K562 (cell line): ENCODE measurements at regions not wholly inside any gene's neighbourhood (a gene's known extent, or its start where the extent isn't known, plus 50 kb on each side); places are given as distances from the start of the nearest gene placed in this dataset.

Experiments
- EGR1 ChIP-seq: fragments of 450-650 bp; conservative IDR thresholded peaks from 2 replicates; pipeline ENCODE4 v1.6.1; 2017; ENCODE audit warnings: mild to moderate bottlenecking
- FOXK1 ChIP-seq: sonication (generic); formaldehyde crosslinking; IDR thresholded peaks from 2 replicates; pipeline ENCODE4 v1.8.0; 2022; ENCODE audit warnings: missing genetic modification reagents, mild to moderate bottlenecking, borderline replicate concordance
- HDGF ChIP-seq: fragments of 450-650 bp; IDR thresholded peaks from 2 replicates; pipeline ENCODE4 v1.6.1; 2016
- HIVEP1 ChIP-seq: fragments of 250-450 bp; sonication (Bioruptor Pico); IDR thresholded peaks from 2 replicates; pipeline ENCODE4 v1.4.0; 2020; ENCODE audit warnings: mild to moderate bottlenecking
- KAT7 ChIP-seq: sonication (generic); formaldehyde crosslinking; IDR thresholded peaks from 2 replicates; pipeline ENCODE4 v1.8.0; 2022; ENCODE audit warnings: missing genetic modification reagents, mild to moderate bottlenecking, borderline replicate concordance
- MYBL2 ChIP-seq, 2 experiments: fragments of 450-650 bp in 1 of 2; sonication (generic) in 1 of 2; formaldehyde crosslinking in 1 of 2; IDR thresholded peaks; 2 replicates each; pipeline versions ENCODE4 v1.6.1 to v1.8.1; 2017 to 2022; ENCODE audit warnings: borderline replicate concordance in 1 of 2, inconsistent platforms in 1 of 2, low read depth in 1 of 2, mild to moderate bottlenecking in 1 of 2, missing genetic modification reagents in 1 of 2, moderate library complexity in 1 of 2
- RBBP5 ChIP-seq: fragments of 200-600 bp; sonication (generic); IDR thresholded peaks from 2 replicates; pipeline ENCODE4 v1.6.1; 2012; ENCODE audit warnings: borderline replicate concordance, mild to moderate bottlenecking, low read length, control low read depth, inconsistent platforms; ENCODE audit not compliant: insufficient read depth, poor library complexity, severe bottlenecking
- RUNX1 ChIP-seq: sonication (generic); IDR thresholded peaks from 2 replicates; pipeline ENCODE4 v1.6.1; 2016; ENCODE audit warnings: antibody characterized with exemption, low read depth
- SREBF2 ChIP-seq: sonication (generic); formaldehyde crosslinking; IDR thresholded peaks from 2 replicates; pipeline ENCODE4 v1.4.0; 2020; ENCODE audit warnings: mild to moderate bottlenecking, missing genetic modification reagents
- ZNF23 ChIP-seq: fragments of 250-450 bp; sonication (Bioruptor Pico); IDR thresholded peaks from 2 replicates; pipeline ENCODE4 v1.4.0; 2020; ENCODE audit warnings: mild to moderate bottlenecking
- ZNF232 ChIP-seq: sonication (generic); formaldehyde crosslinking; IDR thresholded peaks from 2 replicates; pipeline ENCODE4 v1.8.0; 2022; ENCODE audit warnings: mild to moderate bottlenecking, missing genetic modification reagents
- TF ChIP-seq, protein P1 (sequence below): fragments of 250-450 bp; sonication (Bioruptor Pico); IDR thresholded peaks from 2 replicates; pipeline ENCODE4 v1.8.0; 2021; ENCODE audit warnings: moderate library complexity, mild to moderate bottlenecking, inconsistent platforms
- TF ChIP-seq, protein P2 (sequence below): fragments of 250-450 bp; sonication (Bioruptor Pico); IDR thresholded peaks from 2 replicates; pipeline ENCODE4 v1.4.0; 2020
- TF ChIP-seq, protein P3 (sequence below): IDR thresholded peaks from 2 replicates; pipeline ENCODE4 v1.6.1; 2012; ENCODE audit warnings: low read depth, low read length, improper control_type of control experiment, borderline replicate concordance
- TF ChIP-seq, protein P4 (sequence below): fragments of 250-450 bp; sonication (Bioruptor Pico); IDR thresholded peaks from 2 replicates; pipeline ENCODE4 v1.5.0; 2021; ENCODE audit warnings: mild to moderate bottlenecking, borderline replicate concordance

DNA sequence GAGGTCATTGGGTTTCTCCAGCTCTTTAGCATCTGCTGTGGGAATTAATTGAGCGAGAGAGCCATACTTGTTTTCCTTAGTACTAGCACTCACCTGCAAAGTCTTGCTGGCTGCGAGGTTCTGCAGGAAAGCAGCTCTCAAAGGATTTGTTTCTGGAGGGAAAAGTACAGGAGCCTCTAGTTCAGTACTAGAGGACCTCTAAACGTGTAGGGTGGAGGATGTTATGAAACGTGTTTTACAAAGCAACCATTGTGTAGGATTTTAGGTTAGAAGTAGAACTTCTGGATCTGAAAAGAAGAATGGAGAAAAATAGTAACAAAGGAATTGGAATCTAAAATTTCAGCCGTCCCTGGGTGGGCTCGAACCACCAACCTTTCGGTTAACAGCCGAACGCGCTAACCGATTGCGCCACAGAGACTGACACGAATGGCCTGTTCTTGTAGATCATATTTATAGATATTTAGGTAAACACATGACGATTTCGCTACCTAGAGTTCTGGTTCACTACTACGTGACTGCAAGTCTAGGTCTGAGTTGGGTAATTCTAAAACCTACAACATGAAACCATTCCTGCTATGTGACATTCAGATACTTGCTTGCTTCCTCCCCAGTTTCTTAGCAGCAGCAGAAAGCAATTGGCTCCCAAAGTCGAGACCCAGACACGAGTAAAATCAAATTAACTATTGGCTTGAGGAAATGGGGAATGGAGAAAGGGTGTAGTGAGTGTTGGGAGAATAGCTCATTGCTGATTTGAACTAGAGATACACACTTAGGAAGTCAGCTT is 60.2 kb upstream of the CFAP126 start (continued):
- TF ChIP-seq, protein P1, sequence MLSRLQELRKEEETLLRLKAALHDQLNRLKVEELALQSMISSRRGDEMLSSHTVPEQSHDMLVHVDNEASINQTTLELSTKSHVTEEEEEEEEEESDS (CRISPR knock-in tag) = no peak
- no peak for TF ChIP-seq ZNF232
- no peak for TF ChIP-seq RUNX1
- no peak for TF ChIP-seq ZNF23 (CRISPR knock-in tag)
- no peak for TF ChIP-seq HIVEP1 (CRISPR knock-in tag)
- TF ChIP-seq, protein P2, sequence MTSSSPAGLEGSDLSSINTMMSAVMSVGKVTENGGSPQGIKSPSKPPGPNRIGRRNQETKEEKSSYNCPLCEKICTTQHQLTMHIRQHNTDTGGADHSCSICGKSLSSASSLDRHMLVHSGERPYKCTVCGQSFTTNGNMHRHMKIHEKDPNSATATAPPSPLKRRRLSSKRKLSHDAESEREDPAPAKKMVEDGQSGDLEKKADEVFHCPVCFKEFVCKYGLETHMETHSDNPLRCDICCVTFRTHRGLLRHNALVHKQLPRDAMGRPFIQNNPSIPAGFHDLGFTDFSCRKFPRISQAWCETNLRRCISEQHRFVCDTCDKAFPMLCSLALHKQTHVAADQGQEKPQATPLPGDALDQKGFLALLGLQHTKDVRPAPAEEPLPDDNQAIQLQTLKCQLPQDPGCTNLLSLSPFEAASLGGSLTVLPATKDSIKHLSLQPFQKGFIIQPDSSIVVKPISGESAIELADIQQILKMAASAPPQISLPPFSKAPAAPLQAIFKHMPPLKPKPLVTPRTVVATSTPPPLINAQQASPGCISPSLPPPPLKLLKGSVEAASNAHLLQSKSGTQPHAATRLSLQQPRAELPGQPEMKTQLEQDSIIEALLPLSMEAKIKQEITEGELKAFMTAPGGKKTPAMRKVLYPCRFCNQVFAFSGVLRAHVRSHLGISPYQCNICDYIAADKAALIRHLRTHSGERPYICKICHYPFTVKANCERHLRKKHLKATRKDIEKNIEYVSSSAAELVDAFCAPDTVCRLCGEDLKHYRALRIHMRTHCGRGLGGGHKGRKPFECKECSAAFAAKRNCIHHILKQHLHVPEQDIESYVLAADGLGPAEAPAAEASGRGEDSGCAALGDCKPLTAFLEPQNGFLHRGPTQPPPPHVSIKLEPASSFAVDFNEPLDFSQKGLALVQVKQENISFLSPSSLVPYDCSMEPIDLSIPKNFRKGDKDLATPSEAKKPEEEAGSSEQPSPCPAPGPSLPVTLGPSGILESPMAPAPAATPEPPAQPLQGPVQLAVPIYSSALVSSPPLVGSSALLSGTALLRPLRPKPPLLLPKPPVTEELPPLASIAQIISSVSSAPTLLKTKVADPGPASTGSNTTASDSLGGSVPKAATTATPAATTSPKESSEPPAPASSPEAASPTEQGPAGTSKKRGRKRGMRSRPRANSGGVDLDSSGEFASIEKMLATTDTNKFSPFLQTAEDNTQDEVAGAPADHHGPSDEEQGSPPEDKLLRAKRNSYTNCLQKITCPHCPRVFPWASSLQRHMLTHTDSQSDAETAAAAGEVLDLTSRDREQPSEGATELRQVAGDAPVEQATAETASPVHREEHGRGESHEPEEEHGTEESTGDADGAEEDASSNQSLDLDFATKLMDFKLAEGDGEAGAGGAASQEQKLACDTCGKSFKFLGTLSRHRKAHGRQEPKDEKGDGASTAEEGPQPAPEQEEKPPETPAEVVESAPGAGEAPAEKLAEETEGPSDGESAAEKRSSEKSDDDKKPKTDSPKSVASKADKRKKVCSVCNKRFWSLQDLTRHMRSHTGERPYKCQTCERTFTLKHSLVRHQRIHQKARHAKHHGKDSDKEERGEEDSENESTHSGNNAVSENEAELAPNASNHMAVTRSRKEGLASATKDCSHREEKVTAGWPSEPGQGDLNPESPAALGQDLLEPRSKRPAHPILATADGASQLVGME (CRISPR knock-in tag) = no peak
- no peak for TF ChIP-seq EGR1
- TF ChIP-seq KAT7 (CRISPR knock-in tag) = peak; percentile 71; the same call in 1 of the 2 replicates
- TF ChIP-seq RBBP5 = no peak
- TF ChIP-seq, protein P3, sequence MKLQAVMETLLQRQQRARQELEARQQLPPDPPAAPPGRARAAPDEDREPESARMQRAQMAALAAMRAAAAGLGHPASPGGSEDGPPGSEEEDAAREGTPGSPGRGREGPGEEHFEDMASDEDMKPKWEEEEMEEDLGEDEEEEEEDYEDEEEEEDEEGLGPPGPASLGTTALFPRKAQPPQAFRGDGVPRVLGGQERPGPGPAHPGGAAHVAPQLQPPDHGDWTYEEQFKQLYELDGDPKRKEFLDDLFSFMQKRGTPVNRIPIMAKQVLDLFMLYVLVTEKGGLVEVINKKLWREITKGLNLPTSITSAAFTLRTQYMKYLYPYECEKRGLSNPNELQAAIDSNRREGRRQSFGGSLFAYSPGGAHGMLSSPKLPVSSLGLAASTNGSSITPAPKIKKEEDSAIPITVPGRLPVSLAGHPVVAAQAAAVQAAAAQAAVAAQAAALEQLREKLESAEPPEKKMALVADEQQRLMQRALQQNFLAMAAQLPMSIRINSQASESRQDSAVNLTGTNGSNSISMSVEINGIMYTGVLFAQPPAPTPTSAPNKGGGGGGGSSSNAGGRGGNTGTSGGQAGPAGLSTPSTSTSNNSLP = no peak
- no peak for TF ChIP-seq FOXK1 (CRISPR knock-in tag)
- no peak for TF ChIP-seq MYBL2 (IDR thresholded peaks at IDR 0.05; ENCODE audit: low read depth)
- no peak for TF ChIP-seq MYBL2 (CRISPR knock-in tag; IDR thresholded peaks at IDR 0.05; ENCODE audit: borderline replicate concordance)
- no peak for TF ChIP-seq SREBF2 (CRISPR knock-in tag)
- TF ChIP-seq HDGF = no peak
- TF ChIP-seq, protein P4, sequence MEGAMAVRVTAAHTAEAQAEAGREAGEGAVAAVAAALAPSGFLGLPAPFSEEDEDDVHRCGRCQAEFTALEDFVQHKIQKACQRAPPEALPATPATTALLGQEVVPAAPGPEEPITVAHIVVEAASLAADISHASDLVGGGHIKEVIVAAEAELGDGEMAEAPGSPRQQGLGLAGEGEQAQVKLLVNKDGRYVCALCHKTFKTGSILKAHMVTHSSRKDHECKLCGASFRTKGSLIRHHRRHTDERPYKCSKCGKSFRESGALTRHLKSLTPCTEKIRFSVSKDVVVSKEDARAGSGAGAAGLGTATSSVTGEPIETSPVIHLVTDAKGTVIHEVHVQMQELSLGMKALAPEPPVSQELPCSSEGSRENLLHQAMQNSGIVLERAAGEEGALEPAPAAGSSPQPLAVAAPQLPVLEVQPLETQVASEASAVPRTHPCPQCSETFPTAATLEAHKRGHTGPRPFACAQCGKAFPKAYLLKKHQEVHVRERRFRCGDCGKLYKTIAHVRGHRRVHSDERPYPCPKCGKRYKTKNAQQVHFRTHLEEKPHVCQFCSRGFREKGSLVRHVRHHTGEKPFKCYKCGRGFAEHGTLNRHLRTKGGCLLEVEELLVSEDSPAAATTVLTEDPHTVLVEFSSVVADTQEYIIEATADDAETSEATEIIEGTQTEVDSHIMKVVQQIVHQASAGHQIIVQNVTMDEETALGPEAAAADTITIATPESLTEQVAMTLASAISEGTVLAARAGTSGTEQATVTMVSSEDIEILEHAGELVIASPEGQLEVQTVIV = no peak
